SK-N-SH (cell line): ENCODE measurements at regions not wholly inside any gene's neighbourhood (a gene's known extent, or its start where the extent isn't known, plus 50 kb on each side); places are given as distances from the start of the nearest gene placed in this dataset.

Source experiments
- CTCF ChIA-PET: fragments of 300-600, 350-600 bp; formaldehyde crosslinking; extraction: SDS; loops from one replicate; lab custom pipeline; 2021; lab: Yijun Ruan, JAX
- POLR2A ChIA-PET: fragments of 350-600 bp; sonication (Branson Sonifier 250); formaldehyde crosslinking; extraction: SDS; loops from one replicate; lab custom pipeline; 2020; ENCODE audit warnings: antibody characterized with exemption, inconsistent platforms; lab: Yijun Ruan, JAX
- DNase-seq: peaks from one replicate; pipeline ENCODE4 v3.0.0; 2012
- H2AFZ ChIP-seq: fragments of 200-600 bp; sonication (generic); 2 replicates; pipeline ENCODE4 v1.8.1; 2016; ENCODE audit warnings: antibody characterized with exemption, mild to moderate bottlenecking, low read depth
- H3F3A ChIP-seq: fragments of 200-600 bp; sonication (generic); replicated peaks from 2 replicates; pipeline ENCODE3; 2016; ENCODE audit warnings: antibody characterized with exemption, mild to moderate bottlenecking; ENCODE audit not compliant: insufficient read depth
- H3K27ac ChIP-seq, 2 experiments: fragments of 200-500 bp in 1 of 2; fragments of 200-600 bp in 1 of 2; sonication (Bioruptor generic) in 1 of 2; sonication (generic), shearing (Covaris generic) in 1 of 2; 2 replicates each; pipeline versions ENCODE4 v1.5.1 to v1.6.1; 2014 to 2016; ENCODE audit warnings: low read depth in 2 of 2, inconsistent platforms in 1 of 2, low read length in 1 of 2, mild to moderate bottlenecking in 1 of 2, mixed read lengths in 1 of 2
- H3K27me3 ChIP-seq: fragments of 200-600 bp; sonication (generic), shearing (Covaris generic); 2 replicates; pipeline ENCODE4 v1.6.1; 2016; ENCODE audit warnings: mixed run types; ENCODE audit not compliant: insufficient read depth
- H3K36me3 ChIP-seq, 2 experiments: fragments of 200-500 bp in 1 of 2; fragments of 200-600 bp in 1 of 2; sonication (Bioruptor generic) in 1 of 2; sonication (generic) in 1 of 2; replicated peaks in 1 of 2; 2 replicates each; pipeline versions ENCODE3 to v1.5.1; 2014 to 2016; ENCODE audit warnings: low read length in 1 of 2, mild to moderate bottlenecking in 1 of 2; ENCODE audit not compliant: insufficient read depth in 2 of 2, control insufficient read depth in 1 of 2
- H3K4me1 ChIP-seq, 2 experiments: fragments of 200-500 bp in 1 of 2; fragments of 200-600 bp in 1 of 2; sonication (Bioruptor generic) in 1 of 2; sonication (generic), shearing (Covaris generic) in 1 of 2; 2 replicates each; pipeline versions ENCODE4 v1.5.1 to v1.6.1; 2014 to 2016; ENCODE audit warnings: low read depth in 1 of 2, low read length in 1 of 2, mixed run types in 1 of 2; ENCODE audit not compliant: insufficient read depth in 2 of 2, control insufficient read depth in 1 of 2
- H3K4me2 ChIP-seq: fragments of 200-600 bp; sonication (generic), shearing (Covaris generic); 2 replicates; pipeline ENCODE4 v1.6.1; 2017; ENCODE audit warnings: mixed run types
- H3K4me3 ChIP-seq, 2 experiments: fragments of 200-500 bp in 1 of 2; fragments of 200-600 bp in 1 of 2; sonication (Bioruptor generic) in 1 of 2; sonication (generic), shearing (Covaris generic) in 1 of 2; 2 replicates each; pipeline versions ENCODE4 v1.5.1 to v1.8.1; 2014 to 2016; ENCODE audit warnings: low read depth in 2 of 2, inconsistent platforms in 1 of 2, low read length in 1 of 2, mild to moderate bottlenecking in 1 of 2, mixed read lengths in 1 of 2, moderate library complexity in 1 of 2
- H3K79me2 ChIP-seq: fragments of 200-600 bp; sonication (generic); 2 replicates; pipeline ENCODE4 v1.8.1; 2017; ENCODE audit warnings: mild to moderate bottlenecking; ENCODE audit not compliant: insufficient read depth
- H3K9ac ChIP-seq: fragments of 200-600 bp; sonication (generic); 2 replicates; pipeline ENCODE4 v1.6.1; 2017; ENCODE audit warnings: mixed run types
- H3K9me2 ChIP-seq: fragments of 200-600 bp; sonication (generic); 2 replicates; pipeline ENCODE4 v1.6.1; 2017; ENCODE audit warnings: mixed run types
- H3K9me3 ChIP-seq: fragments of 200-600 bp; sonication (generic); 2 replicates; pipeline ENCODE4 v1.6.1; 2017; ENCODE audit warnings: mixed run types, mild to moderate bottlenecking, moderate library complexity
- H4K20me1 ChIP-seq: fragments of 200-600 bp; sonication (generic); 2 replicates; pipeline ENCODE4 v1.6.1; 2017; ENCODE audit warnings: mild to moderate bottlenecking, mixed run types; ENCODE audit not compliant: insufficient read depth
- CHD2 ChIP-seq: fragments of 150-350 bp; IDR thresholded peaks from 2 replicates; pipeline ENCODE4 v1.6.1; 2018; ENCODE audit warnings: low read length; ENCODE audit not compliant: partially characterized antibody
- EP300 ChIP-seq, 2 experiments: IDR thresholded peaks; 2 replicates each; pipeline versions ENCODE4 v1.4.0 to v1.6.1; 2012; ENCODE audit warnings: borderline replicate concordance in 1 of 2, low read depth in 1 of 2, low read length in 1 of 2
- FOXJ3 ChIP-seq: sonication (generic); formaldehyde crosslinking; IDR thresholded peaks from 2 replicates; pipeline ENCODE4 v1.5.1; 2020; ENCODE audit warnings: mild to moderate bottlenecking, missing genetic modification reagents
- FOXM1 ChIP-seq: IDR thresholded peaks from 2 replicates; pipeline ENCODE4 v1.4.0; 2012; ENCODE audit warnings: low read depth, mild to moderate bottlenecking
- GABPA ChIP-seq: IDR thresholded peaks from 2 replicates; pipeline ENCODE4 v1.4.0; 2012; ENCODE audit warnings: low read depth, mild to moderate bottlenecking
- GATA2 ChIP-seq: sonication (generic); formaldehyde crosslinking; IDR thresholded peaks from 2 replicates; pipeline ENCODE4 v1.5.0; 2020; ENCODE audit warnings: mild to moderate bottlenecking, missing genetic modification reagents
- JUND ChIP-seq: IDR thresholded peaks from 2 replicates; pipeline ENCODE4 v1.4.0; 2012
- MAX ChIP-seq: IDR thresholded peaks from 2 replicates; pipeline ENCODE4 v1.4.0; 2012; ENCODE audit warnings: low read depth
- MXI1 ChIP-seq: IDR thresholded peaks from 2 replicates; pipeline ENCODE4 v1.6.1; 2012; ENCODE audit warnings: mild to moderate bottlenecking, low read depth, low read length, improper control_type of control experiment
- NRF1 ChIP-seq: IDR thresholded peaks from 2 replicates; pipeline ENCODE4 v1.6.1; 2012; ENCODE audit warnings: low read depth, mild to moderate bottlenecking, low read length
- PBX3 ChIP-seq: IDR thresholded peaks from 2 replicates; pipeline ENCODE4; 2012
- POLR2AphosphoS5 ChIP-seq: IDR thresholded peaks from 2 replicates; pipeline ENCODE4 v1.6.1; 2012; ENCODE audit warnings: low read depth, low read length
- RAD21 ChIP-seq: IDR thresholded peaks from 2 replicates; pipeline ENCODE4 v1.6.1; 2012; ENCODE audit warnings: mild to moderate bottlenecking, low read length
- REST ChIP-seq: IDR thresholded peaks from 2 replicates; pipeline ENCODE4 v1.6.1; 2012; ENCODE audit warnings: mild to moderate bottlenecking, low read depth, low read length, moderate library complexity
- RFX5 ChIP-seq: IDR thresholded peaks from 2 replicates; pipeline ENCODE4 v1.6.1; 2012; ENCODE audit warnings: mild to moderate bottlenecking, improper control_type of control experiment, low read length
- RXRA ChIP-seq: IDR thresholded peaks from 2 replicates; pipeline ENCODE4 v1.4.0; 2012; ENCODE audit warnings: low read depth, mild to moderate bottlenecking, borderline replicate concordance
- SIN3A ChIP-seq: IDR thresholded peaks from 2 replicates; pipeline ENCODE4 v1.6.1; 2012; ENCODE audit warnings: low read depth, mild to moderate bottlenecking, low read length, moderate library complexity, borderline replicate concordance
- SMC3 ChIP-seq: IDR thresholded peaks from 2 replicates; pipeline ENCODE4 v1.6.1; 2012; ENCODE audit warnings: low read depth, low read length, improper control_type of control experiment
- TCF12 ChIP-seq: IDR thresholded peaks from 2 replicates; pipeline ENCODE4 v1.4.0; 2012
- USF2 ChIP-seq: fragments of 150-350 bp; IDR thresholded peaks from 2 replicates; pipeline ENCODE4 v1.6.1; 2017; ENCODE audit warnings: antibody characterized with exemption, low read length, low read depth, borderline replicate concordance
- YY1 ChIP-seq: IDR thresholded peaks from 2 replicates; pipeline ENCODE4 v1.4.0; 2012; ENCODE audit warnings: low read depth, mild to moderate bottlenecking
- WGBS: methylation state at CpG from one replicate; pipeline ENCODE4 v1.1.6; 2017; ENCODE audit warnings: low lambda C conversion rate; 5-methylcytosine and 5-hydroxymethylcytosine counted together
- TF ChIP-seq, protein P1 (sequence below): IDR thresholded peaks from 2 replicates; pipeline ENCODE4 v1.4.0; 2012; ENCODE audit warnings: low read depth, borderline replicate concordance

- no peaks in the 10 kb centered on the region for H3K27me3 ChIP-seq
- DNase-seq = no peak
- no peak overlapping the region for H3K9ac ChIP-seq
- H2AFZ ChIP-seq = no peak overlapping the region
- peaks cover 15% of the 10 kb centered on the region for H3F3A ChIP-seq
- H3K27ac ChIP-seq = no peak overlapping the region
- no peaks in the 10 kb centered on the region for H3K4me1 ChIP-seq
- WGBS = 52% methylated on average over 1 of the region's 1 CpG
- H3K36me3 ChIP-seq = no peaks in the 10 kb centered on the region
- no peak overlapping the region for H3K4me3 ChIP-seq
- ChIA-PET CTCF (no interaction called here), POLR2A (no interaction called here)
- no peaks in the 10 kb centered on the region for H3K79me2 ChIP-seq
- no peak overlapping the region for H3K4me2 ChIP-seq
- H3K9me3 ChIP-seq = peaks cover 9% of the 10 kb centered on the region
- no peaks in the 10 kb centered on the region; the same call in 1 of the 2 replicates for H3K9me2 ChIP-seq
- no peaks in the 10 kb centered on the region for H4K20me1 ChIP-seq
- TF ChIP-seq FOXJ3 (CRISPR knock-in tag) (no peak), JUND (no peak), FOXM1 (no peak), GATA2 (CRISPR knock-in tag) (no peak), RFX5 (no peak), USF2 (no peak), CHD2 (no peak), RXRA (no peak), MXI1 (no peak), NRF1 (no peak), YY1 (no peak)
- TF ChIP-seq, protein P1, sequence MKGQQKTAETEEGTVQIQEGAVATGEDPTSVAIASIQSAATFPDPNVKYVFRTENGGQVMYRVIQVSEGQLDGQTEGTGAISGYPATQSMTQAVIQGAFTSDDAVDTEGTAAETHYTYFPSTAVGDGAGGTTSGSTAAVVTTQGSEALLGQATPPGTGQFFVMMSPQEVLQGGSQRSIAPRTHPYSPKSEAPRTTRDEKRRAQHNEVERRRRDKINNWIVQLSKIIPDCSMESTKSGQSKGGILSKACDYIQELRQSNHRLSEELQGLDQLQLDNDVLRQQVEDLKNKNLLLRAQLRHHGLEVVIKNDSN = no peak
Measured at GRCh38 chr12:28905220-28905955, 243.7 kb upstream of the FAR2 start.

- DNase-seq = no peak
- no peak overlapping the region for H3K4me2 ChIP-seq
- no peak overlapping the region for H3K9ac ChIP-seq
- peak overlapping the region in 1 of 2 experiments; percentile 37; a peak in 2 of 4 replicates for H3K27ac ChIP-seq
- H3K27me3 ChIP-seq = no peaks in the 10 kb centered on the region
- peaks cover 15% of the 10 kb centered on the region for H3F3A ChIP-seq
- H3K9me2 ChIP-seq = no peaks in the 10 kb centered on the region; the same call in 1 of the 2 replicates
- no peak overlapping the region for H3K4me3 ChIP-seq
- H4K20me1 ChIP-seq = no peaks in the 10 kb centered on the region
- H3K9me3 ChIP-seq = peaks cover 9% of the 10 kb centered on the region
- H3K36me3 ChIP-seq = no peaks in the 10 kb centered on the region
- ChIA-PET POLR2A (no interaction called here), CTCF (no interaction called here)
- H2AFZ ChIP-seq = no peak overlapping the region
- H3K4me1 ChIP-seq = no peaks in the 10 kb centered on the region
- H3K79me2 ChIP-seq = no peaks in the 10 kb centered on the region
- WGBS = 50% methylated on average over 1 of the region's 1 CpG
- TF ChIP-seq RAD21 (no peak), YY1 (no peak), FOXJ3 (CRISPR knock-in tag) (no peak), SIN3A (no peak), PBX3 (no peak), GABPA (no peak), FOXM1 (no peak), TCF12 (no peak), MAX (no peak), POLR2AphosphoS5 (no peak), EP300 (IDR thresholded peaks at IDR 0.05; ENCODE audit: borderline replicate concordance in 1 of 2, low read depth in 1 of 2, low read length in 1 of 2) (no peak), REST (no peak), SMC3 (no peak)
- TF ChIP-seq, protein P1 = no peak
Measured at GRCh38 chr12:28908646-28909045, 240.4 kb upstream of the FAR2 start.
